ENCODE measurements at regions not wholly inside any gene's neighbourhood (a gene's known extent, or its start where the extent isn't known, plus 50 kb on each side); places are given as distances from the start of the nearest gene placed in this dataset.

DNA sequence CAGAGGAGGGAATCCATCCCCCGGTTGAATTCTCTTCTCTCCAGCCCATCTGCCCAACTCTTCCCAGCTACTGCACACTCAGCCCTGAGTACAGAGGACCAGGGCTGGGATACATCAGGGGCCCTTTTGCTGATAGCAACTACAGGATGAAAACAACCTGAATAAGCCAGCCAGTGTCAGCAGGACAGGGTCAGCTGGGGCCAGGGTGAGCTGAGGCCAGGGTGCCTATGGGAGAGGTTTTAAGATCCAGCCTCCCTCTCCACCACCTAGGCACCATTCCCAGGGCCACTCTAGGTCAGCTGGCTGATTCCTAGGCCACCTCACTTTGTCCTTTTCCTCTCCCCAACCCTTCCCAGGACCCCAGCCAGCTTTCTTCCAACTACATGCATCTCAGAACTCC, 83.8 kb downstream of the MRPL46 start:
- TF ChIP-seq, protein P1, sequence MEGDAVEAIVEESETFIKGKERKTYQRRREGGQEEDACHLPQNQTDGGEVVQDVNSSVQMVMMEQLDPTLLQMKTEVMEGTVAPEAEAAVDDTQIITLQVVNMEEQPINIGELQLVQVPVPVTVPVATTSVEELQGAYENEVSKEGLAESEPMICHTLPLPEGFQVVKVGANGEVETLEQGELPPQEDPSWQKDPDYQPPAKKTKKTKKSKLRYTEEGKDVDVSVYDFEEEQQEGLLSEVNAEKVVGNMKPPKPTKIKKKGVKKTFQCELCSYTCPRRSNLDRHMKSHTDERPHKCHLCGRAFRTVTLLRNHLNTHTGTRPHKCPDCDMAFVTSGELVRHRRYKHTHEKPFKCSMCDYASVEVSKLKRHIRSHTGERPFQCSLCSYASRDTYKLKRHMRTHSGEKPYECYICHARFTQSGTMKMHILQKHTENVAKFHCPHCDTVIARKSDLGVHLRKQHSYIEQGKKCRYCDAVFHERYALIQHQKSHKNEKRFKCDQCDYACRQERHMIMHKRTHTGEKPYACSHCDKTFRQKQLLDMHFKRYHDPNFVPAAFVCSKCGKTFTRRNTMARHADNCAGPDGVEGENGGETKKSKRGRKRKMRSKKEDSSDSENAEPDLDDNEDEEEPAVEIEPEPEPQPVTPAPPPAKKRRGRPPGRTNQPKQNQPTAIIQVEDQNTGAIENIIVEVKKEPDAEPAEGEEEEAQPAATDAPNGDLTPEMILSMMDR (conservative IDR thresholded peaks at IDR 0.05; ENCODE audit: low read length): no peak
- TF ChIP-seq EZH2phosphoT487 (IDR thresholded peaks at IDR 0.05; ENCODE audit: borderline replicate concordance, low read depth, low read length): no peak

Data from OCI-LY7 (cell line).